DMS53 treated with DMSO at 0.1 percent for 48 hours (cell line): ENCODE measurements at regions not wholly inside any gene's neighbourhood (a gene's known extent, or its start where the extent isn't known, plus 50 kb on each side); places are given as distances from the start of the nearest gene placed in this dataset.
A peak's percentile ranks its signal among the peaks of the same experiment; 100 is the strongest.

Source experiments
- DNase-seq: peaks from one replicate; lab custom pipeline; 2025; ENCODE audit not compliant: unreplicated experiment; lab: John Stamatoyannopoulos, UW

- DNase-seq, result no peak
These were observed 154.8 kb upstream of the ETV3 start for GRCh38 chr1:157292809-157293564.

- no peak for DNase-seq
These were observed 154.1 kb upstream of the ETV3 start for GRCh38 chr1:157292302-157292701.

DNA sequence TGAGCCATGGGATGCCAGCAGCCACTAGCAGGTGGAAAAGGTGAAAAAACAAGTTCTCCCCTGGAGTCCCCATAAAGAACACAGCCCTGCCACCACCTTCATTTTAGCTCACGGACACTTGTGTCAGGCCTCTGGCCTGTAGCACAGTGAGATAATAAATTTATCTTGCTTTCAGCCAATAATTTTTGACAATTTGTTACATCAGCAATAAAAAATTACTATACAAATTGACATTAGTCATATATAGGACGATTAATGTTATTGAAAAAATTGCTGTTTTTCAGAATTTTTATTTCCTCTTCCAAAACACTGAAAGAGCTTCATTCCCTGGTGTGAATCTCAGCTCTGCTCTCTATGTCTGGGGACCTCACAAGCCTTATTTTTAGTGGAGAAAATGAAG, 152.9 kb upstream of the ETV3 start:
- no peak for DNase-seq

DNA sequence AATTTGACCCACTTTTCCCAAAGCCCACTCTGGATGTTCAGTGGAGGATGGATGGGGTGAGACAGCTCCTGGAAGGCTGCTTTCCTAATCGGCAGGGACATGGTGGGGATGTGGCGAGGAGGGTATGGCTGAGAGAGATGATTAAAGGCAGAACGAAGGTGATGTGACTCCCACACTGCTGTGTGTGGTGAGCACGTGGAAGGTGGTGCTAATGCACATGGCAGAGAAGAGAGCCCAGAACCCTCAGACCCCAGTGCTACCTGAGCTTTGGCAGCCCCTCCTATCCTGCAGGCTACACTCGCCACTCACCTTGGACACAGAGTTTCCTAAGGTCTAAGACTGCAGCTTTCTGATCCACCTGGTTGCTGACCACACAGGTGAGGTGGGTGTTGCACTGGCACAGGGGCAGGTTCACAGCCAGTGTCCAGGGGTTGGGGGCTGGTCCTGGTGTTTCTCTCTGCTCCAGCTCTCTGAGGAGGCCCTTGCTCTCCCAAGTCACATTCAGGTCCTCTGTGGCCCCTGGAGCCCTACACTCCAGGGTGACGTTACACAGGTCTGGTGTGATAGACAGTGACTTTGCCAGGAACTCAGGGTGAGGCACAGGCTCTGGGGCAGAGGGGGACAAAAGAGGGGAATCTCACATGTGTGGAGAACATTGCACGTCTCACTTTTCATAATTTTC, 151.4 kb upstream of the ETV3 start:
- DNase-seq, result no peak

DNA sequence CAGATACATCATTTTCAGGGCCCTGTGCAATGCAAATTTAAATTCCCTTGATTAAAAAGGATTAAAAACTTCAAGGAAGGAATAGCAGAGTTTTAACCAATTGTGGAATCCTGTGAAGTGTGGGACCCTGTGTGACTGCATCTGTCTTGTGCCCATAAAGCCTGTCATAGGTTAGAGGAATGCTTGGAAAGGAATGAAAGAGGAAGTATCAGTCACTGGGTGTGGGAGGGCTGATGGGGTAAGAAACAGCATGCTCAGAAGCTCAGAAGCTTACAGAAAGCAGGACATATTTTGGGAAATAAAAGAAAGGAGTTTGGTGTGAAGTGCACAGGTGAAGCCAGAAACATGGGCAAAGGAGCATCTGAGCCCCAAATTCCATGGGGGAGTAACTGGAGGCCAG, 150.8 kb upstream of the ETV3 start:
- DNase-seq, result no peak

- no peak for DNase-seq
These were observed 150.3 kb upstream of the ETV3 start for GRCh38 chr1:157288492-157288891.

GRCh38 chr1:157288006-157288405, 149.8 kb upstream of the ETV3 start:
- DNase-seq, result no peak

DNA sequence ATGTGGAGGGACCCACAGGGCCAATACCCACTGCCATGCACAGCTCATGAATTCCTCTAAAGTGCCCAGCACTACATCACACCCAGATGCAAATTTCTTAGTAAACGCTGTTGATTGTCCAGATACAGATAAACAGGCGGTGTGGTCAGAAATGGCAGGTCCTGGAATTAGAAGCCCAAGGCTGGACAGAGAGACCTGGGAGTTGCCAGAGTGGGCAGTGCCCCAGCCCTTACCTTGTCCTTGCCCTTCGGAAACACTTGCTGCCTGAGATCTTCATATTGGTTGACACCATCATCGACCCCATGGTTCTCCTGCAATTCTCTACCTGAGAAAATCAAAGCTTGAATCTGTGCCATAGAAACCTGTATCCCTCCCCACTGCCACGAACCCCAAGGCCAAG, 149.3 kb upstream of the ETV3 start:
- DNase-seq, result no peak

DNA sequence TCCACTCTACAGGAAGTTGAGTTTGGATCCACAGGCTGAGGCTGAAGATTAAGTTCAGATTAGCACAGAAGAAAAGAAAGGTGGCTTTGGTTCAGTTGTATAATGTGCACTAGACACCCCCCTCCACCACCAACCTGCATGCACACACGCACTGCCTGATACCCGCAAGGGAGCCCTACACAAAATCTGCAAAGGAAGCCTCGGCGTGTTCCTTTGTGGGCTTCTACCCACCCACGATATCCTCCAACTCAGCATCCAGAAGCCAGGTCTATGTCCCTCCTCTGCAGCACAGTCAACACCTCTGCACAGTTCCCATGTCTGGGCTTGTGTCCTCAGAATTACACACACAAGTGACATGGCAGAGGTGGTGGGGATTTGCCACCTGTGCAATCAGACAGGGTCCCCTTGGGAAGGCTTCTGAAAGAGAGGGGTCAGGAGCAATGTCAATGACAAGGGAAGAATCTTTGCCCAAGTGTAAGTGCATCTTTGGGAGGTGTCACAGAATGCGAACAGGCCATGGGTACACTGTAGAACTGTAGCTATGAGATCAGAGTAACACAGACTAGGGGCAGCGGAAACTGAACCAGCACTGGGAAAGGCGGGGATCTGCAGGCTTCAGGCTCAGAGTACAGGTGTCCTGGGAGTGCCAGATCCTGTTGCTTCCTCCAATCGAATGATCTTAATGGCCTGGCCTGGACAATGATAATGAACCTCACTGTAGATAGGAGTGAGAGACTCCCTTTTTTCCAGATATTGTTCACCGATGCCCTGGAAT, 148.6 kb upstream of the ETV3 start:
- DNase-seq, result no peak

DNA sequence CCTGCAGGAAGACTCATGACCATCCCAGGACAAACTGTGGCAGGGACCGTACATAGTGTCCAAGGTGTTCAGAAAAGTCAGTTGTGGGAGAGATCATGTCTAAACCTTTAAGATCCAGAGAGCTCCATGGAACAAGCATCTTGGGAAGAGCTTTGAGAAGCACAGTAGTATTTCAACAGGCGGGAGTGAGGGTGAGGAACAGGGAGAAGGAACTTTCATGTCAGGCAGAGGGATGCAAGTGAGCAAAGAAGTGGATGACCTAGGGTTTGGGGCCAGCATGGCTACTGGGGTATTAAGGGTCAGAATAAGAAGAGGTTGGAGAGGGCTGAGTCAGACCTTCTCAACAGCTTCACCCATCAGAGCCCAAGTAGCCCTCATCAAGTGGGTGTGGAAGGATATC, 147.9 kb upstream of the ETV3 start:
- no peak for DNase-seq

DNA sequence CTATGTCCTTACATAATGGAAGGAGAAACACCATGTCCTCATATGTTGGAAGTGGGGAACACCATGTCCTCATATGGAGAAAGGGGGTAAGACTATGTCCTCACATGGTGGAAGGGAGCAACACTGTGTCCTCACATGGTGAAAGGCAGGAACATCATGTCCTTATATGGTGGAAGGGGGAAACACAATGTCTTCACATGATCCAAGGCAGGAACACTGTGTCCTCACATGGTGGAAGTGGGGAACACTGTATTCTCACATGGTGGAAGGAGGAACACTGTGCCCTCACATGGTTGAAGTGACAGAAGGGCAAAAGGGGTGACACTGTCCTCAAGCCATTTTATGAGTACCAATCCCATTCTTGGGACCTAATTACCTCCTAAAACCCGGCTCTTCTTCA, 146.3 kb upstream of the ETV3 start:
- DNase-seq, result no peak

DNA sequence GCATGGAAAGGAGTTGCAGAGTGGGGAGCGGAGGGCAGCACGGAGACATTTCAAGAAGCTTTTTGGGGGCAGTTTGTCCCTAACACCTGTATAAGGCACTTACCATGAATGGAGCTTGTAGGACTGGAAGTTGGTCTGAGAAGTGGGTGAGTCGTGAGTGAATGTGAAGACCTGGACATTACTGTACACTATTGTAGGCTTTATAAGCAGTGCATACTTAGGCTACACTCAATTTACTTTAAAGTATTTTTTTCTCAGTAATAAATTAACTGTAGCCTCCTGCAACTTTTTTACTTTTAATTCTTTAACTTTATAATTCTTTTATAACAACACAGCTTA, 141.6 kb upstream of the ETV3 start:
- no peak for DNase-seq

DNA sequence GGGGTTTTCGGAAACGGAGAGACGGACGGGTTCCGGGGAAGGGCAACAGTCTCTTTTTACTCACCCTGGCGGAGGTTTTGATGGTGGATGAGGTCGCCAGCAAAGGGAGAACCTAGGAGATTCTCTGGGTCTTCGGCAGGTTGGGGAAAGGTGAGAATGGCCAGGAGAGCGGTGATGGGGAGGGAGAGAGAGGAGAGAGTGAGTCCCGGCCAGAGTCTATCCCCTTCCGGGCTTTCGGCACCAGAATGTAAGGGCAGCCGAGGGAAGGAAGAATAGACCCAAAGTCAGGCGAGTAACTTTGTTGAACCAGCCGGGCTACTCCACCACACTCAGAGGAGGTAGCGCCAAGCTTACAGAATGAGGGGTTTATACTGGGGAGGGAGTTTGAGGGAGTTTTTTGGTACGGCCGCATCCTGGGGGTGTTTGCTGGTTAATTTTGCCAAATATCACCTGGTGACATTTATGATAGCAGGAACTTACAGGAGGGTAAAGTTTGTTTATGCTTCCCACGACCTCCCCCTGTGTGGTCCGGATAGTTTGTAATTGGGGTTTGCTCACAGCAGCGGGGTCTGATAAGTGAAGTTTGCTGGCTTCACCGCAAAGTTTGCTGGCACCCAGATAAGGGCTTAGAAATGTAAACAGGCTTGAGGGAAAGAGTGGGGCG, 141.1 kb upstream of the ETV3 start:
- no peak for DNase-seq

GRCh38 chr1:157278383-157279137, 140.4 kb upstream of the ETV3 start:
- no peak for DNase-seq

DNA sequence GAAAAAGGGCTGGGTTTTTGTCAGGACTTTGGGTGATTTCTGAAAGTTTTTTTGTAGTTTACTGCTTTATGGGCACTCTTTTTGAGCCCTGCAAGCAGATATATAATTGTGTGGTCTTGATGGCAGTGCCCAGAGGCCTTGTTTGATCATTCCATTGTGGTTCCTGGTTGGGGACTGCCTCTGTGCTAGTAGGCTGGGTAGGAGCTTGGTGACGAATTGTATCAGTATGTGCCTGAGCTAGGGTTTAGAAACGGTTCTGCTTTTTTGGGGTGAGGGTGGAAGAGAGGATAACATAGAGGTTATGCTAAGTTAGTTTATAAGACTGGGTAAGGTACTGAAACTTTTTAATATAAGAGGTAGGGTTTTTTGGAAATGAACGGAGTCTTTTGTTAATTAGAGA, 139.7 kb upstream of the ETV3 start:
- DNase-seq, result no peak

DNA sequence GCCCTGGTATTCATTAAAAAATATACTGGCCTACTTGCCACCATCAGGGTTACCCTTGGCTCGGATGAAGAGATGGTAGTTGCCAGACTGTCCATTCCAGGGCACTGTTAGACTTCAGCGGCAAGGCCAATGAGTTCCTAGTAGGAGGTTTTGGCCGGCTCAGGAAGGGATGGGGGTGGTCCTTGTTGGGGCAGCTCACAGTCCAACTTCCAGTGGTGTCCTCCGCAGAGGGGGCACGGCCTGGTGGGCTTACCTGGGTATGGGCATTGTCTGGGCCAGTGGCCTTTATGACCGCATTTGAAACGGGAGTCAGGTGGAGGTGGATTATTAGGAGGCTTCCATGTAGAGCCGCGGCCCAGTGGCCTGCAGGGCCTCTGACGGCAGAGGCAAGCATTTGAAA, 139.1 kb upstream of the ETV3 start:
- DNase-seq, result no peak

GRCh38 chr1:157274698-157275534, 136.7 kb upstream of the ETV3 start:
- DNase-seq, result peak; percentile 48

- DNase-seq, result no peak
These were observed 134.7 kb upstream of the ETV3 start for GRCh38 chr1:157272729-157273524.

DNA sequence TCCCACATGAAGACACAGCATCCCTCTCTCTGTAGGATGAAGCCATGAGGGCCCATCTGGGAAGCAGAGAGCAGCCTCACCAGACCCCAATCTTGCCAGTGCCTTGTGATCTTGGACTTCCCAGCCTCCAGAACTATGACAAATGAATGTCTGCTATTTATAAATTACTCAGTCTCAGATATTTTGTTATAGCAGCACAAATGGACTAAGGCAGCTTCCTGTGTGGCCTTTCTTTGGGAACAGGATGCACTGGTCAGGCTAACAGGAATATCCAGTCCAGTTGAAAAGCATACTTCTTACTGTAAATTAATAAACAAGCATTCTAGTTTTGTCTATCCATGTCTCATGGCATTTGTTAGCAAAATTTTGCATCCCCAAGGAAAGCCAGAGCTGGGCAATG, 134.1 kb upstream of the ETV3 start:
- no peak for DNase-seq
